22Rv1 (cell line): ENCODE measurements at regions not wholly inside any gene's neighbourhood (a gene's known extent, or its start where the extent isn't known, plus 50 kb on each side); places are given as distances from the start of the nearest gene placed in this dataset.

Experiments used
- H3K27ac ChIP-seq: fragments of 450-650 bp; 2 replicates; pipeline ENCODE4 v1.5.1; 2017
- ZFX ChIP-seq: fragments of 450-650 bp; IDR thresholded peaks from 2 replicates; pipeline ENCODE4 v1.6.1; 2017; ENCODE audit warnings: antibody characterized with exemption, borderline replicate concordance
- TF ChIP-seq, protein P1 (sequence below): fragments of 450-650 bp; IDR thresholded peaks from 2 replicates; pipeline ENCODE4 v1.5.1; 2017; ENCODE audit warnings: mild to moderate bottlenecking

DNA sequence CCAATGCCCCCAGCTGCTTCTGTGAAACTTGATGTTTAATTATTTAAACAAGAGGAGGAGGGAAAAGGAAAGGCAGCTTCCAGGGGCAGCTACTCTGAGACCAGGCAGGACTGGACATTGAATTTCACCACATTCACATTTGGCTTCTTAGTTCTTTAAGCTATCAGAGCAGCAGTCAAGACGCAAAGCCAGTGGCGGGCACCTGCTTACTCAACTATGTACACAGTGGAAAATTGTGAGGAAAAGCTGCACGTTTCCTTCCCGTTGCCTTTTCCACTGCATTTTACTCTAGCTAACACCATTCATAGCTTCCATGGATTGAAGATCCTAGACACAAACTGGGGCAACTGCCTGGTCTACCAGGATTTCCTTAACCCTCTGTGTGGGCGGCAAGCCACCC lies 200.3 kb downstream of the ERCC6L2 start:
- H3K27ac ChIP-seq = no peak overlapping the region
- TF ChIP-seq, protein P1, sequence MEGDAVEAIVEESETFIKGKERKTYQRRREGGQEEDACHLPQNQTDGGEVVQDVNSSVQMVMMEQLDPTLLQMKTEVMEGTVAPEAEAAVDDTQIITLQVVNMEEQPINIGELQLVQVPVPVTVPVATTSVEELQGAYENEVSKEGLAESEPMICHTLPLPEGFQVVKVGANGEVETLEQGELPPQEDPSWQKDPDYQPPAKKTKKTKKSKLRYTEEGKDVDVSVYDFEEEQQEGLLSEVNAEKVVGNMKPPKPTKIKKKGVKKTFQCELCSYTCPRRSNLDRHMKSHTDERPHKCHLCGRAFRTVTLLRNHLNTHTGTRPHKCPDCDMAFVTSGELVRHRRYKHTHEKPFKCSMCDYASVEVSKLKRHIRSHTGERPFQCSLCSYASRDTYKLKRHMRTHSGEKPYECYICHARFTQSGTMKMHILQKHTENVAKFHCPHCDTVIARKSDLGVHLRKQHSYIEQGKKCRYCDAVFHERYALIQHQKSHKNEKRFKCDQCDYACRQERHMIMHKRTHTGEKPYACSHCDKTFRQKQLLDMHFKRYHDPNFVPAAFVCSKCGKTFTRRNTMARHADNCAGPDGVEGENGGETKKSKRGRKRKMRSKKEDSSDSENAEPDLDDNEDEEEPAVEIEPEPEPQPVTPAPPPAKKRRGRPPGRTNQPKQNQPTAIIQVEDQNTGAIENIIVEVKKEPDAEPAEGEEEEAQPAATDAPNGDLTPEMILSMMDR = no peak
- no peak for TF ChIP-seq ZFX

DNA sequence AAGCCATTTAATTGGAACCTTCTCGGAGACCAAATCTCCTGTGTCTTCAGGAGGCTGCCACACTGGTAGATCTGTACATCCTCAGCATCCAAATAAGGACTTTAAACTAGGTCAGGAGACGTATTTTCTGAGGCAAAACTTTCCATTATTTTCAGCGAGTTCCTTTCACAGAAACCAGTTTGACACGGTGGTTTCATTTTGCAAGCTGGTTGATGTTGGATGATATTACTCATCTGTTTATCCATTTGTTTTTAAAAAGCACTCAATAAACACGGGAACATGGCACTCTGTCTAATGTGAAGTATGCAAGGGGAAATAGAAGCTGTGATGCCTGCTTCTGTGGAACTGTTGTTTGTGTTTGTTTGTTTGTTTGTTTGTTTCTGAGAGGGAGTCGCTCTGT lies 199.6 kb downstream of the ERCC6L2 start:
- H3K27ac ChIP-seq = no peak overlapping the region
- TF ChIP-seq ZFX = no peak

DNA sequence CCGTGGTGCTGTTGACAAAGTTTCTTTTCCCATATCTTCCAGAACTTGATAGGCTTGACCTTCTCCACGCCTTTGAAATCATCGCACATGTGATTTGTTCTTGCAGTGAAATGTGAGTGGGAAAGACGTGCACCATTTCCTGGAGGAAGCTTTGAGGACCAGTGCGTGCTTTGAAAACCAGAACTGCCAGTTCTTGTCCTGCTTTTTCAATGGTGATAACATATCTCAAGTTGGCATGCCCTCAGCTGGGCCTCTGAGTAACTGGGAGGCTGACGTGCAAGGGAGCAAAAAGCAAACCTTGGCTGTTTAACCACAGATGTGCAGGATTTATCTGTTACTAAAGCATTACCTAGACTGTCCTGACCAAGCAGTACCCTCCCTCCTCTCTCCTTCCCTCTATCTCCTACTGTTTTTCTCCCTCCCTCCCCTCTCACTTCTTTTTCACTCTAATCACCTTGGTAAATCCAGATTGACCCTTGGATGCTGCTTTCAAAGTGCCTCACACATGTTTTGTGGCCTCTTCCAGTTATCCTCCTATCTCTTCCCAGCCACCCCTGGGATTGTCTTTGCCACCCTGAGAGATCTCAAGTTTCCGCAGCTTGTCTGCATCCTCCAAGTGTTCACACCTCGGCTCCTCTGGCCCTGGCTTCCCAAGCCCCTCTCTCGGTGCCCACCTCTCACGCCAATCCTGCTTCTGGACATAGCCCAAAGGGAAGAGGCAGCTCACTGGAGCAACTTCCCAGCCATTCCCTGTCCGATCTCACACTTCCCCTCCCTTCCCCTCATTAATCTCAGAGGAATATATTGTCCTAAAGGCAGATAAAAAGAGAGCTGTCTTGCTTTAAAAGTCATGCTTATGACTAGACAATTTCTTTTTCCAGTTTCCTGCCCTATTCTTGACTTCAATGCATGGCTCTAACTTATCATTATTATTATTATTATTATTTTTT lies 198.3 kb downstream of the ERCC6L2 start:
- TF ChIP-seq ZFX = no peak
- H3K27ac ChIP-seq = no peak overlapping the region

DNA sequence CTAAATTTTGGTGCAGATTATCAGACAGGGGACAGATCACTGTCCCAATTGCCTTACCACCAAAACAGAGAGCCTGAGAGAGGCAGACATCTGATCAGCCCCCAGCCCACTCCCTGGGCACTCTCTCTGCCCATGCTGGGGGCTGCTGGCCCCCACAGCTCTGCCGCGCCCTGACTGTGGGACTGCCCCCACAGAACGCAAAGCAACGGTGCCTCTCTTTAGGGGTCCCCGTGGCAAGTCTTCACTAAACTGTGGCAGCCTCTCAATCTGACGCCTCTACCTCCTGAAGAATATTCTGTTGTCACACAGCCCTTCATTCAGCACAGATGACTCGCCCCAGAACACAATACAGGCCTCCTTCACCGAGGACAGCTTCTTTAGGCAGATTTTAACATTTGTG lies 197.4 kb downstream of the ERCC6L2 start:
- no peak for TF ChIP-seq ZFX
- TF ChIP-seq, protein P1 = no peak
- H3K27ac ChIP-seq = no peak overlapping the region

DNA sequence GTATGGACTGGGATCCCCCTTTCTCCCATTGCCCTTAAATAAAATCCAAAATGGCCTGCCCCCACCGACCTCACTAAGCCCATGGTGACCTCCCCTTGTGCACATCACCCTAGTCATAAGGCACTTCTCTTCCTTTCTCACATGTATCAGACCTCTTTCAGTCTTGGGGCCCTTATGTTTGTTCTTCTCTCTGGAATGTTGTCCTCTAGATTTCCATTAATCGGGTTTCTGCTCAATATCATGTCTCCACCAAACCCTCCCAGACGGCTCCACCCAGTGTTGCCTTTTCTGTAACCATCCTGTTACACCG lies 196.3 kb downstream of the ERCC6L2 start:
- no peak for TF ChIP-seq ZFX
- TF ChIP-seq, protein P1 = peak; percentile 23; the same call in 1 of the 2 replicates
- no peak overlapping the region for H3K27ac ChIP-seq

DNA sequence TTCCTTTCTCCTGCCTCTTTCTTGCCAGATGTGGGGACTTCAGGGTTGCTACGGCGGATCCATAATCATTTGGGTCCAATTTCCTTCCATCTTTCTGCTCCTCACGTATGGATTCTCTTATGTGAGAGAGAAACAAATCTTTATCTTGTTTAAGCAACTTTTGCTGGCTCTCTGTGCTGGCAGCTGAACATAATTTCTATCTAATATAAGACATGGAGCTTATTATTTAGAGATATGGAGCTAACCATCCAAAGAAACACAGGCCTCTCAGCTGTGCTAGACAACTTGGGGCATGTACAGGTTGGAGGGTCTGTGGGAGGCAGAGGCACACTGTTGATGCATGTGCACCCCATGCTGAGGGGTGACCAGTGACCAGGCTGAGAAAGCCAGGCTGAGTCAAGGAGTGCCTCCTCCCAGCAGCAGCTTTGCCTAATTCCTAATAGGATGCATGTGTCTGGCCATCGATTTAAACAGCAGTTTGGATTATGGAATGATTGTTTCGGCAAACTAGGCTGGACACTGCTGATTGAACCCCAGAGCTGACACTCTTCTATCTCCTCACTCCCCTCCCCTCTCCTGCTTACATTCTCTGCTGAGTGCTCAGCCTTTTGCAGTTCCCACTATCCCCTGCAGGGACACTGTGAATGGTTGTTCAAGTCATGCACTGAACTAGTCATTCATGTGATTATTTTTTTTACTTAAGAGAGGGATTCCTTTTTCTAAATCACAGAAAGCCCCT lies 195.8 kb downstream of the ERCC6L2 start:
- H3K27ac ChIP-seq = no peak overlapping the region
- TF ChIP-seq, protein P1 = peak; percentile 45
- TF ChIP-seq ZFX = no peak

DNA sequence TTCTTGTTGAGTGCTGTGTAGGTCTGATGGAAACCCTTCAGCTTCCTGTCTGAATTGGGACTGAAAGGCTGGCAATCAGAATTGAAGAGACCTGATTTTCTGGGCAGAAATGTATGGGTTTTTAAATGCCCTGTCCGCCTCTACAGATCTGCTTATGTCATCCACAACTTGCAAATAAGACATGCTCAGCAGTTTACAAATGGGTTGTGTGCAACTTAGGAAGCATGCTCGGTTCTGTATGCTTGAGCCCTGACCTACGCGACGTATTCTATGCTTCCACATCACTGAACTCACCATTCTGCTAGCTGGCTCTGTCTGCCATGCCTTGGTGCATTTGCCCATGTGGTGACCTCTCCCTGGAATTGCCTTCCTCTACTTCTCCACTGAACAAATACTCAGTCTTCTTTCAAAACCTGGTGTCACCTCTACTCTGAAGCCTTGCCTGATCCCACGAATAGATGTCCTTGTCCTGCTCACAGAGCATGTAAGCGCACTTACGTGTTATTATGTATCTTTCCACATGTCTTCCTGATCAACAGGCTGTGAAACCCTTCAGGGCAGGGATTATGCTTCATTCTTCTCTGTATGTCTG lies 194.2 kb downstream of the ERCC6L2 start:
- no peak overlapping the region for H3K27ac ChIP-seq
- no peak for TF ChIP-seq ZFX
- TF ChIP-seq, protein P1 = no peak

DNA sequence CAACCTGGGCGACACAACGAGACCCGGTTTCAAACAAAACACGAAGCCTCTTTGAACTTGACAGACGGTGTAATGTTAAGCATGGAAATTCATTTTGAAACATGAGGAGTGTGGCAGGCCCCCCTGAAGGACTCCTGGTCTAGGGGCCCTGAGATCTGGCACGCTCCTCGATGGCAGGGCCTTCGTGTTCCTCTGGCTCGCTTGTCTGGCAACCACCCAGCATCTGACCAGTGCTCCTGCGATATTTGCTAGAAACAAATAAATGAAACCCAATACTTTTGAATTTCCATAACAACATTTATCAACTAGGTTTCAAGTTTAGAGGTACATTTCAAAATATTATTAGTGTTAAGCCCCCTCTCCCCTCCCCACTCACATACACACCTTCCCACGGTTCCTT lies 193.0 kb downstream of the ERCC6L2 start:
- no peak overlapping the region for H3K27ac ChIP-seq
- TF ChIP-seq ZFX = no peak
- TF ChIP-seq, protein P1 = no peak
